GM18868 (cell line): ENCODE measurements at regions not wholly inside any gene's neighbourhood (a gene's known extent, or its start where the extent isn't known, plus 50 kb on each side); places are given as distances from the start of the nearest gene placed in this dataset.

ENCODE experiments used
- ATAC-seq: cut with Tn5 transposase; IDR thresholded peaks from one replicate; pipeline ENCODE4 v1.9.1; 2021; ENCODE audit warnings: mild to moderate bottlenecking, moderate library complexity; ENCODE audit not compliant: unreplicated experiment

GRCh38 chr11:15757048-15757698 lies 599.2 kb downstream of the SOX6 start:
- no peak for ATAC-seq

GRCh38 chr11:15758857-15759465 lies 597.4 kb downstream of the SOX6 start:
- ATAC-seq = no peak

- ATAC-seq = no peak
Observed at GRCh38 chr11:15761235-15761634, 595.1 kb downstream of the SOX6 start.

GRCh38 chr11:15764326-15764725 lies 592.0 kb downstream of the SOX6 start:
- no peak for ATAC-seq

GRCh38 chr11:15764948-15765347 lies 591.4 kb downstream of the SOX6 start:
- ATAC-seq = no peak

GRCh38 chr11:15765530-15765929 lies 590.8 kb downstream of the SOX6 start:
- no peak for ATAC-seq

- no peak for ATAC-seq
Observed at GRCh38 chr11:15768321-15768720, 588.0 kb downstream of the SOX6 start.

GRCh38 chr11:15769203-15769602 lies 587.1 kb downstream of the SOX6 start:
- no peak for ATAC-seq

GRCh38 chr11:15770798-15771414 lies 585.4 kb downstream of the SOX6 start:
- peak; percentile 76 for ATAC-seq

- no peak for ATAC-seq
Observed at GRCh38 chr11:15772547-15772946, 583.8 kb downstream of the SOX6 start.

- no peak for ATAC-seq
Observed at GRCh38 chr11:15772981-15773380, 583.4 kb downstream of the SOX6 start.

GRCh38 chr11:15773476-15774387 lies 582.6 kb downstream of the SOX6 start:
- no peak for ATAC-seq

- ATAC-seq = no peak
Observed at GRCh38 chr11:15774388-15774939, 581.9 kb downstream of the SOX6 start.

- no peak for ATAC-seq
Observed at GRCh38 chr11:15775015-15775541, 581.3 kb downstream of the SOX6 start.

- no peak for ATAC-seq
Observed at GRCh38 chr11:15775797-15776196, 580.5 kb downstream of the SOX6 start.

GRCh38 chr11:15776366-15776765 lies 580.0 kb downstream of the SOX6 start:
- ATAC-seq = no peak

GRCh38 chr11:15779518-15779917 lies 576.8 kb downstream of the SOX6 start:
- no peak for ATAC-seq

- ATAC-seq = no peak
Observed at GRCh38 chr11:15780382-15780781, 576.0 kb downstream of the SOX6 start.

- ATAC-seq = no peak
Observed at GRCh38 chr11:15780837-15781236, 575.5 kb downstream of the SOX6 start.

- no peak for ATAC-seq
Observed at GRCh38 chr11:15783619-15784018, 572.7 kb downstream of the SOX6 start.
